CD14-positive monocyte (primary cell): ENCODE measurements at regions not wholly inside any gene's neighbourhood (a gene's known extent, or its start where the extent isn't known, plus 50 kb on each side); places are given as distances from the start of the nearest gene placed in this dataset.
"Not testable (repeated sequence)": the region's sequence is repeated elsewhere in the genome, so short reads cannot be mapped to it uniquely, and the experiment has no call there.

Source experiments
- DNase-seq, 3 donors: peaks; one replicate each; pipeline ENCODE4 v3.0.0-alpha.2; 2011 to 2022
- H2AFZ ChIP-seq: 2 replicates; pipeline ENCODE4 v1.6.0; 2012; ENCODE audit warnings: mild to moderate bottlenecking, low read depth, low read length, inconsistent platforms; ENCODE audit not compliant: insufficient read depth, poor library complexity, severe bottlenecking
- H3K27ac ChIP-seq, 2 donors: 1 replicate in 1 of 2; 2 replicates in 1 of 2; pipeline ENCODE4 v1.5.1; 2012 to 2013; ENCODE audit warnings: low read length in 2 of 2, control low read depth in 1 of 2, inconsistent platforms in 1 of 2, low read depth in 1 of 2, mild to moderate bottlenecking in 1 of 2
- H3K27me3 ChIP-seq, 2 donors: one replicate each; pipeline versions ENCODE4 v1.6.0 to v1.6.1; 2011 to 2013; ENCODE audit warnings: low read length in 2 of 2; ENCODE audit not compliant: control insufficient read depth in 2 of 2, insufficient read depth in 2 of 2
- H3K36me3 ChIP-seq, 2 donors: replicated peaks in 1 of 2; 1 replicate in 1 of 2; 2 replicates in 1 of 2; pipeline versions ENCODE4 v1.5.1 to v1.6.1; 2012 to 2013; ENCODE audit warnings: low read length in 2 of 2, control low read depth in 1 of 2, inconsistent platforms in 1 of 2, mild to moderate bottlenecking in 1 of 2; ENCODE audit not compliant: insufficient read depth in 2 of 2, control insufficient read depth in 1 of 2
- H3K4me1 ChIP-seq, 2 donors: 1 replicate in 1 of 2; 2 replicates in 1 of 2; pipeline versions ENCODE4 v1.5.1 to v1.6.1; 2012 to 2013; ENCODE audit warnings: low read length in 2 of 2, control low read depth in 1 of 2, inconsistent platforms in 1 of 2, mild to moderate bottlenecking in 1 of 2, moderate library complexity in 1 of 2; ENCODE audit not compliant: insufficient read depth in 2 of 2, control insufficient read depth in 1 of 2
- H3K4me2 ChIP-seq: replicated peaks from 2 replicates; pipeline ENCODE3; 2012; ENCODE audit warnings: low read length, moderate library complexity, mild to moderate bottlenecking; ENCODE audit not compliant: poor library complexity, severe bottlenecking; ENCODE audit errors: extremely low read depth
- H3K4me3 ChIP-seq, 3 experiments: fragments of 200-600 bp in 1 of 3; sonication (generic) in 1 of 3; replicated peaks in 1 of 3; 1 replicate in 2 of 3; 2 replicates in 1 of 3; pipeline ENCODE4 v1.5.1; 2011 to 2013; ENCODE audit warnings: low read length in 3 of 3, mild to moderate bottlenecking in 3 of 3, control low read depth in 2 of 3, low read depth in 2 of 3, inconsistent platforms in 1 of 3, moderate library complexity in 1 of 3
- H3K79me2 ChIP-seq: 2 replicates; pipeline ENCODE4 v1.6.0; 2012; ENCODE audit warnings: mild to moderate bottlenecking, control low read depth, inconsistent platforms, low read length, moderate library complexity; ENCODE audit not compliant: insufficient read depth
- H3K9ac ChIP-seq: 2 replicates; pipeline ENCODE4 v1.6.0; 2017; ENCODE audit warnings: low read length, mild to moderate bottlenecking; ENCODE audit not compliant: insufficient read depth, poor library complexity, severe bottlenecking
- H3K9me3 ChIP-seq, 2 donors: replicated peaks in 1 of 2; 1 replicate in 1 of 2; 2 replicates in 1 of 2; pipeline versions ENCODE4 v1.5.1 to v1.6.1; 2012 to 2013; ENCODE audit warnings: low read length in 2 of 2, control low read depth in 1 of 2; ENCODE audit not compliant: control insufficient read depth in 1 of 2, insufficient read depth in 1 of 2
- H4K20me1 ChIP-seq: 2 replicates; pipeline ENCODE4 v1.6.0; 2012; ENCODE audit warnings: mild to moderate bottlenecking, low read length, control low read depth, moderate library complexity; ENCODE audit not compliant: insufficient read depth
- H3K27ac Mint-ChIP-seq, 7 donors: one replicate each; pipeline ENCODE4 v1.8.0; 2020; ENCODE audit warnings: mild to moderate bottlenecking in 7 of 7, mixed read lengths in 7 of 7, moderate library complexity in 6 of 7, inconsistent platforms in 2 of 7
- H3K27me3 Mint-ChIP-seq, 3 donors: one replicate each; pipeline ENCODE4 v1.8.0; 2021 to 2022; ENCODE audit warnings: low read depth in 3 of 3, mild to moderate bottlenecking in 3 of 3, mixed read lengths in 3 of 3, moderate library complexity in 3 of 3, inconsistent platforms in 1 of 3
- H3K36me3 Mint-ChIP-seq, 2 donors: one replicate each; pipeline ENCODE4 v1.8.0; 2020; ENCODE audit warnings: mixed read lengths in 2 of 2, inconsistent platforms in 1 of 2, mild to moderate bottlenecking in 1 of 2
- H3K4me1 Mint-ChIP-seq: one replicate; pipeline ENCODE4 v1.8.0; 2020; ENCODE audit warnings: mild to moderate bottlenecking, mixed read lengths
- H3K4me3 Mint-ChIP-seq, 2 donors: one replicate each; pipeline ENCODE4 v1.8.0; 2020; ENCODE audit warnings: mild to moderate bottlenecking in 2 of 2, mixed read lengths in 2 of 2, moderate library complexity in 1 of 2
- H3K9me3 Mint-ChIP-seq, 7 donors: one replicate each; pipeline ENCODE4 v1.8.0; 2020 to 2022; ENCODE audit warnings: mixed read lengths in 7 of 7, mild to moderate bottlenecking in 6 of 7, moderate library complexity in 6 of 7, inconsistent platforms in 2 of 7
- CTCF ChIP-seq: fragments of 200-600 bp; IDR thresholded peaks from one replicate; pipeline ENCODE4 v1.8.0; 2022; ENCODE audit warnings: antibody characterized with exemption, mild to moderate bottlenecking
- WGBS: methylation state at CpG from one replicate; pipeline ENCODE4 v1.1.5; 2013; ENCODE audit warnings: missing lambda C conversion rate; ENCODE audit not compliant: insufficient coverage; 5-methylcytosine and 5-hydroxymethylcytosine counted together
- intact Hi-C, 2 donors: fragments of 100-400 bp; cut with micrococcal nuclease; formaldehyde crosslinking; loops; one replicate each; pipeline versions ENCODE4 v1.15.0 to v1.15.1; 2023

GRCh38 chr9:106500171-106500570 lies 362.8 kb upstream of the ZNF462 start:
- no peak overlapping the region for H3K27ac Mint-ChIP-seq
- WGBS = 88% methylated on average over 1 of the region's 6 CpGs
- Histone ChIP-seq H3K9me3 (peaks cover 0 to 9% of the 10 kb centered on the region in 2 donors), H3K36me3 (no peaks in the 10 kb centered on the region), H3K27ac (no peak overlapping the region), H3K4me3 (no peak overlapping the region), H3K27me3 (no peaks in the 10 kb centered on the region), H2AFZ (no peak overlapping the region), H3K4me2 (no peak overlapping the region), H3K9ac (no peak overlapping the region), H3K4me1 (no peaks in the 10 kb centered on the region), H4K20me1 (no peaks in the 10 kb centered on the region), H3K79me2 (no peaks in the 10 kb centered on the region)
- no peaks in the 10 kb centered on the region for H3K4me1 Mint-ChIP-seq
- DNase-seq = no peak
- H3K9me3 Mint-ChIP-seq = peaks cover 2 to 13% (median 5%) of the 10 kb centered on the region in 7 donors
- peaks cover 0 to 4% (median 2%) of the 10 kb centered on the region in 3 donors for H3K27me3 Mint-ChIP-seq
- intact Hi-C loops = no loop called here
- TF ChIP-seq CTCF = no peak
- no peaks in the 10 kb centered on the region for H3K36me3 Mint-ChIP-seq
- H3K4me3 Mint-ChIP-seq = no peak overlapping the region

- H2AFZ ChIP-seq, H3K36me3 Mint-ChIP-seq, intact Hi-C loops, DNase-seq, H3K79me2 ChIP-seq, H3K27me3 ChIP-seq, H3K36me3 ChIP-seq, H3K27ac Mint-ChIP-seq, H4K20me1 ChIP-seq, H3K9ac ChIP-seq, H3K27ac ChIP-seq, H3K4me2 ChIP-seq, H3K9me3 ChIP-seq, H3K4me3 Mint-ChIP-seq, H3K4me1 ChIP-seq, H3K27me3 Mint-ChIP-seq, H3K4me3 ChIP-seq, H3K4me1 Mint-ChIP-seq: not testable (repeated sequence)
- WGBS = 93% methylated on average over 18 of the region's 18 CpGs
- H3K9me3 Mint-ChIP-seq = peaks cover 0 to 12% (median 4%) of the 10 kb centered on the region in 7 donors
These were observed 361.8 kb upstream of the ZNF462 start for GRCh38 chr9:106501210-106501609.
